GM20000 (cell line): ENCODE measurements at regions not wholly inside any gene's neighbourhood (a gene's known extent, or its start where the extent isn't known, plus 50 kb on each side); places are given as distances from the start of the nearest gene placed in this dataset.

ENCODE experiments used
- DNase-seq: peaks from one replicate; pipeline ENCODE4 v3.0.0; 2012; ENCODE audit warnings: low spot score
- CTCF ChIP-seq: IDR thresholded peaks from 2 replicates; pipeline ENCODE4 v1.5.1; 2012; ENCODE audit warnings: mild to moderate bottlenecking, control low read depth; ENCODE audit errors: extremely low read depth, missing control alignments

GRCh38 chr6:99185525-99185924, 163.9 kb downstream of the FAXC start:
- TF ChIP-seq CTCF, result no peak

GRCh38 chr6:99184696-99185095, 164.8 kb downstream of the FAXC start:
- no peak for DNase-seq
- no peak for TF ChIP-seq CTCF

More at GRCh38 chr6:99185525-99185924, 163.9 kb downstream of the FAXC start:
- DNase-seq, result no peak

- DNase-seq, result no peak
- no peak for TF ChIP-seq CTCF
Measured at GRCh38 chr6:99183066-99183465, 166.4 kb downstream of the FAXC start.

- no peak for TF ChIP-seq CTCF
- DNase-seq, result no peak
Measured at GRCh38 chr6:99181174-99181573, 168.3 kb downstream of the FAXC start.

GRCh38 chr6:99178168-99178567, 171.3 kb downstream of the FAXC start:
- DNase-seq, result no peak

GRCh38 chr6:99177736-99178135, 171.7 kb downstream of the FAXC start:
- no peak for DNase-seq
- TF ChIP-seq CTCF, result no peak

More at GRCh38 chr6:99178168-99178567, 171.3 kb downstream of the FAXC start:
- TF ChIP-seq CTCF, result no peak

- DNase-seq, result no peak
- TF ChIP-seq CTCF, result no peak
Measured at GRCh38 chr6:99165838-99166237, 183.6 kb downstream of the FAXC start.
